Astrocyte of the spinal cord (primary cell): ENCODE measurements at regions not wholly inside any gene's neighbourhood (a gene's known extent, or its start where the extent isn't known, plus 50 kb on each side); places are given as distances from the start of the nearest gene placed in this dataset.

Source experiments
- DNase-seq: peaks from one replicate; pipeline ENCODE4 v3.0.0; 2011; ENCODE audit warnings: low read depth, low spot score
- H3K4me3 ChIP-seq: 2 replicates; pipeline ENCODE4 v1.5.1; 2011; ENCODE audit warnings: low read depth, mild to moderate bottlenecking, low read length, moderate library complexity
- in situ Hi-C: cut with HindIII; loops from 2 replicates; pipeline ENCODE4 v1.10.0; 2017; ENCODE audit warnings: low sequenced_read_pairs
- TF ChIP-seq, protein P1 (sequence below): IDR thresholded peaks from 2 replicates; pipeline ENCODE4 v1.5.1; 2012; ENCODE audit warnings: low read depth, mild to moderate bottlenecking, low read length, inconsistent platforms

DNA sequence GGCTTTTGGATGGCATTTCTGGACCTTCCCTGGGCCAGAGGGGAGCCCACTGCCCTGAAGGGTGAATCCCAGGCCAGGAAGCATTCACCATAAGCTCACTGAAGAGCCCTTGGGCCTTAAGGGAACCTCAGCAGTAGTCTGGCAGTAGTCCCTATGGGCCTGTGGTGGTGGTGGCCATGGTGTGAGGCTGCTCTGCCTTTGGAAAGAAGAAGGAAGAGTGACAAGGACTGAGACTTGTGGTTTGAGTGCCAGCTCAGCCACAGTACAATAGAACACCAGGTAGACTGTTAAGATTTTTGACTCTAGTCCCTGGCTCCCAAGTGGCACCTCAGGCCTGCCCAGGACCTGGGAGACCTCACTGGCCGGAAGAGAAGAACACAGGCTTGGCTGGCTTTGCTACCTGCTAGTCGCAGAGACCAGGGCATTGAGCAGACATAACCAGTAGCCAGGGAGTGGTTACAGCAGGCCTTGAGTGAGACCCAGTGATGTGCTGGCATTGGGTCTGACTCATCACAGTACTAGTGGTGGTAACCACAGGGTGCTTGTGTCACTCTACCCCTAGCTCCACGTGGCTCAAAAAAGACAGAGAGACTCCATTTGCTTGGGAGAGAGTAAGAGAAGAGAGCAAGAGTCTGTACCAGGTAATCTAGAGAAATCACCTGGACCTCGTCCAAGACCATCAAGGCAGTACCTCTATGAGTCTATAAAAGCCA is 259.8 kb upstream of the BLID start:
- in situ Hi-C loops, result no loop called here
- H3K4me3 ChIP-seq, result no peak overlapping the region
- TF ChIP-seq, protein P1, sequence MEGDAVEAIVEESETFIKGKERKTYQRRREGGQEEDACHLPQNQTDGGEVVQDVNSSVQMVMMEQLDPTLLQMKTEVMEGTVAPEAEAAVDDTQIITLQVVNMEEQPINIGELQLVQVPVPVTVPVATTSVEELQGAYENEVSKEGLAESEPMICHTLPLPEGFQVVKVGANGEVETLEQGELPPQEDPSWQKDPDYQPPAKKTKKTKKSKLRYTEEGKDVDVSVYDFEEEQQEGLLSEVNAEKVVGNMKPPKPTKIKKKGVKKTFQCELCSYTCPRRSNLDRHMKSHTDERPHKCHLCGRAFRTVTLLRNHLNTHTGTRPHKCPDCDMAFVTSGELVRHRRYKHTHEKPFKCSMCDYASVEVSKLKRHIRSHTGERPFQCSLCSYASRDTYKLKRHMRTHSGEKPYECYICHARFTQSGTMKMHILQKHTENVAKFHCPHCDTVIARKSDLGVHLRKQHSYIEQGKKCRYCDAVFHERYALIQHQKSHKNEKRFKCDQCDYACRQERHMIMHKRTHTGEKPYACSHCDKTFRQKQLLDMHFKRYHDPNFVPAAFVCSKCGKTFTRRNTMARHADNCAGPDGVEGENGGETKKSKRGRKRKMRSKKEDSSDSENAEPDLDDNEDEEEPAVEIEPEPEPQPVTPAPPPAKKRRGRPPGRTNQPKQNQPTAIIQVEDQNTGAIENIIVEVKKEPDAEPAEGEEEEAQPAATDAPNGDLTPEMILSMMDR, result no peak
- DNase-seq, result peak; percentile 55

DNA sequence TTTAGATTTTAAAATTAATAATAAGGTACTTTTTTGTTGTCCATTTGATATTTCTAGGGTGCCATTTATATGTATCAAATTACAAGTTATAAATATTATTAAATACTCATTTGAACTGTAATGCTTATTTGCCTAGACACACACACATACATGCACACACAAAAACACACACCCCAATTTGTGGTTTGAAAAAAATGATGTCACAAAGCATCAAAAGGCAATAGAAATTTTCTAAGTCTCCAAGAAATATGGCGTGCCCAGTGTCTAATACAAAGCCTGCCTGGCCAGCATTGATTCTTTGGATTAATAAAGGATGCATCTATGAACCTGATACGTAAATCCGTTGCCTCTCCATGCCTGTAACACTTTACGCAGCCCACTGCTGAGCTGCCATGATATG is 252.8 kb upstream of the BLID start:
- DNase-seq, result no peak
- no peak overlapping the region for H3K4me3 ChIP-seq
- in situ Hi-C loops, result no loop called here
- TF ChIP-seq, protein P1, result no peak

DNA sequence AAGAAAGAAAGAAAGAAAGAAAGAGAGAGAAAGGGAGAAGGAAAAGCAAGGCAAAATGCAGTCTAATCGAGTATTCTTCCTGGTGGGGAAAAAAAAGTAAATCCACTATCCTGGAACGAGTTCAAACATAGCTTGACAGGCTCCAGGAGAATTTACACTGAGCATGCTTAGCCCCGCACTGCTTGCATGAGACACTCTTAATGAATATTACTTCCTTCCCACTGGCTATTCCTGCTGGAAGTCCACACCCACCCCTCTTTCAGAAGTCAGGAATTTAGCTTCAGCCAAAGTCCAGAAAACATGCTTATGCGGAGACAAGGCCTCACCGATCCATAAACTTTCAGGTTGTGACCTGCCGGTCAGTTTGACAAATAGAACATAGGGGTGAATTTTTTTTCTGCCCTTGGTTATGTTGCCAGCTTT is 251.8 kb upstream of the BLID start:
- peak; percentile 56 for DNase-seq
- no peak overlapping the region for H3K4me3 ChIP-seq
- TF ChIP-seq, protein P1, result no peak
- in situ Hi-C loops, result no loop called here

DNA sequence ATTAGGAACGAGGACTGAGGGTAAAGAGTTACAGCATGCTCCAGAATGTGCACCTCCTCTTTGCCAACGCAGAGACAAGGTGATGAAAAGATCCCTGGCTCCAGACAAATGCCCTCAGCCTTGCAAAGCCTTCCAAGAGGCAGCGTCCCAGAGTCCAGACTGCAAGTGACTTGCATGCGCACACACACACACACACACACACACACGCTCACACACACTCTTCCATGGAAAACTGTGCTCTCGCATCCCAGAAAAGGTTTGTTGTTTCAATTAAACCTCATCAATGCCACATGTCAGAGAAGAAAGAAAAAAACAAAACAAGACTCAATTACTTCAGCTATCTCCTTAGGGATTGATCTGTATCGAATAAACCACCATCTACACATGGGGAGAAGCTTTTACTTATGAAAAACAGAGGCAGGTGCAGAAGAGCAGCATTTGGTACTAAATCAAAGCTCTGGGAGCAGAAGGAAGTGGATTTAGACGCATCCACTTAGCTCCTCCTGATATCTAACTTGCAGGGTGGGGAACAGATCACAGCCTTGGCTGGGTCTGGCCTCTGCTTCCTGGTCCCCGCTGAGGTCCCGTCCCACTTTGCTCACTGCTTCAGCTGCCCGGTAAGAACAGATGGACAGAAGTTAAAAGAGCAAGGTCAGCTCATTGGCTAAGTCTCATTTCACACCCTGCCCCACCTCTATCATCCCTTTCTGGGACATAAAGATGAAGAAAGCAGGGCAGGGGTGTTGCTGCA is 249.8 kb upstream of the BLID start:
- no peak for DNase-seq
- TF ChIP-seq, protein P1, result no peak
- in situ Hi-C loops, result no loop called here
- H3K4me3 ChIP-seq, result no peak overlapping the region

DNA sequence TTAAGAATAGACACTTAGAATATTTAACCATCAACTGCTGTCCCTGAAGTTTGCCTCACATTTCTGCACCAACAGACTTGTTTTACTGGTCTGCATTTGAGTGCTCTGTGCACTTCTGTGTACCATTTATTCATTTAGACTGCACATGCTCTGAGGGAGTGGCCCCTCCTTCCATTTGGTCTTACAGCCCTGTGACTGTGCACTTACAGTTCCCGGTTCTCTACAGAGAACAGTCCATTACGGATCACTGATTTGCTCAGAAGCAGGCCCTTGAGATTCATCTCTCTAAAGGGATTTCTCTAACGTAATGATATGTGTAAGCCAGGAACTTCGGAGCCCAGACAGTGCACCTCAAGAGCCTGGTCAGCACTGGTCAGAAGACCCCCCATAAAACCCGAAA is 247.3 kb upstream of the BLID start:
- in situ Hi-C loops, result no loop called here
- no peak overlapping the region for H3K4me3 ChIP-seq
- TF ChIP-seq, protein P1, result no peak
- no peak for DNase-seq

DNA sequence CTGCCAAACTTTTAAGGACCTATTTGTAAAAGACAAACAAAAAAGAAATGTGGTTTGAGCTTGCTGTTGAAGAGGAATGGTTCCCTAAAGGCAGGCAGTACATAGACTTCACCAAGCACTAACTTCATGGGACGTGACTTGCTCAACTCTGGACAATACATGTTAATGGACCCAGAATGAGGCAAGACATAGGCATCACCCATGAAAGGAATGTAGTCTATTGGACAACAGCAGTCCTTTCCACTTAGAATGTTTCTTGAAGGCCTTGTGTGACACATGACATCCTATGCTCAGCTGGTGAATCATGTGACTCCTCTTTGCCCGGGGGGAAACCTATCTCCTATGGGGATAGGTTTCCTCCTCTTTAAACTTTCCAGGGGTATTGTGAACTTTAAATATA is 246.4 kb upstream of the BLID start:
- TF ChIP-seq, protein P1, result no peak
- in situ Hi-C loops, result no loop called here
- no peak for DNase-seq
- no peak overlapping the region for H3K4me3 ChIP-seq
